HG03175 (cell line): ENCODE measurements at regions not wholly inside any gene's neighbourhood (a gene's known extent, or its start where the extent isn't known, plus 50 kb on each side); places are given as distances from the start of the nearest gene placed in this dataset.

ENCODE experiments used
- ATAC-seq: cut with Tn5 transposase; IDR thresholded peaks from one replicate; pipeline ENCODE4 v1.9.1; 2021; ENCODE audit warnings: mild to moderate bottlenecking, moderate library complexity; ENCODE audit not compliant: unreplicated experiment

DNA sequence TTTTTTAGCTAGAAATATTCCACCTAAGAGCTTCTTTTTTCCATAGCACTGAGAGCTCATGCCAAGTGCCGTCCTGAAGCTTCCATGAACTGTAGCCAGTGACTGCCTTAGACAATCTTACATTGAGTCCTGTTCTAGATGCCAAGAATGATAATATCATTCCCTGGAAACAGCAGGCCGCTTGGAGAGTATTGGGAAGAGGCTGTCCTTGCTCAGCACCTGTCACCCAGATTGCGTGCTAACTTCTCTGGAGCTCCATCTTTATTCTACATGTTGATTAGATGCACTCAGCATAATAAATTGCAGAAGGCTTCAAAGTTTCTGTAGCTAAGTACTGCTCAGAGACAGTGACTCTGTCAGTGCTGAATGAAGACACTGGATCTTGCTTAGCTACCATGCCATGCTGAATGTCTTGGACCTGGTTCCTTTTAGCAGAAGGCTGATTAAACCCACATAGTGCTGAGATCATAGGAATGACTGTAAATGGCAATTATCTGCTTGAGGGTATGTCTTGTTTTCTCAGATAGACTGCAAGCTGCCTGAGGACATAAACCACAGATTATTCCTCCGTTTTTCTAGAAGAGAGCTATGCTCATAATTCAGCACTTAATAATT, 83.1 kb upstream of the IRF2BP2 start:
- no peak for ATAC-seq

DNA sequence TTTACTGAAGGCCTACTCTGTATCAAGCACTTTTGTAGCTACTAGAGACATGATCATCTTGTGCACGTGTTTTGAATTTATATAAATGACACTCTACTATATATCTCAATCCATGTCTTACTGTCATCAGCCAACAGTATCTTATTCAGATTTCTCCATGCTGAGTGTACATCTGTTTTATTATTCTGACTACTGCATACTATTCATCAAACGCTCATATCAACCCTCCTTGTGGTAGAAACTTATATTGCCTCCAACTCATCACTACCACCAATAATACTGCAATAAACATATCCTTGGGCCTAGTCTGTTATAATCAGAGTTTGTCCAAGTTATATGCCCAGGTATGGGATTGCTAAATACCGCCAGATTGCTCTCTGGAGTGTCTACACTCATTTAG, 81.6 kb upstream of the IRF2BP2 start:
- ATAC-seq = no peak

DNA sequence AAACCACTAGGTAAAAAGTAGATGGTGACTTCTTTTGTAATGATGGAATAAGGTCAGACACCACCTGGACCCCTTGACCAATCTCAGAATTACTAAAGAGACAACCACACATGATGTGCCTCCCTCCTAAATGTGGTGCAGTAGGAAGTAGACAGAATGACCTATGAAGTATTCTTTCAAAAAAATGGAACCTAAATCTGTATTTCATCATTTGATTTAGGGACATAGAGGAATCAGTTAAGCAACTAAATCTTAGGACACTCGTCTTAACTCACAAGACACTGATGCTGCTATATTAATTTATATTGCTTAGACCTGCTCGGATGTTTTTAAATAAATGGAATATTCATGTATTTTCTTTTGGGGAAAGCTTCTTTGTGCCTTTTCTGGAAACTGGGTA, 80.9 kb upstream of the IRF2BP2 start:
- ATAC-seq = no peak

DNA sequence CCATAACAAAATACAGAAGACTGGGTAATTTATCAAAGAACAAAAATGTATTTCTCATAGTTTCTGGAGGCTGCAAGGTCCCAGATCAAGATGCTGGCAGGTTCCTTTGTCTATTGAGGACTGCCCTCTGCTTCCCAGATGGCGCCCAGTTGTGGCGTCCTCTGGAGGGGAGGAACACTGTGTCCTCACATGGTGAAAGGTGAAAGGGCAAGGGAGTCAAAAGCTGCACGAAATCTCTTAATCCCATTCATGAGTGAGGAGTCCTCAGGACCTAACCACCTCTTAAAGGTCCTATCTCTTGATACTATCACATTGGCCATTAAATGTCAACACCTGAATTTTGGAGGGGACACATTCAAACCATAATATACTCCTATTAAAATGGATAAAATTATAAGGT, 79.3 kb upstream of the IRF2BP2 start:
- no peak for ATAC-seq

DNA sequence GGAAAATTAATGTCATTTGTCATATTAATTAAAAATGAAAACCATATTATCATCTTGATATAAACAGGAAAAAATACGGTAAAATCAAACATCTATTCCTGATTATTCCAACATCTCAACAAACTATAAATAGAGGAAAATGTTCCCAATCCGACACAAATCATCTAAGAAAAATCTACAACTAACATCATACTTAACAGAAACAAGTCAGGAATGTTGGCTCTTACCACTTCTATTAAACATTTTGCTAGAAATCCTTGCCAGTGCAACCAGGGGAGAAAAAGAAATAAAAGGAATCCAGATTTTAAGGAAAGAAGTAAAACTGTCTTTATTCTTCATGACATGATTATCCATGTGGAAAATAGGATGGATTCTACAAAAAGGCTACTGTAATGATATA, 77.0 kb upstream of the IRF2BP2 start:
- no peak for ATAC-seq

DNA sequence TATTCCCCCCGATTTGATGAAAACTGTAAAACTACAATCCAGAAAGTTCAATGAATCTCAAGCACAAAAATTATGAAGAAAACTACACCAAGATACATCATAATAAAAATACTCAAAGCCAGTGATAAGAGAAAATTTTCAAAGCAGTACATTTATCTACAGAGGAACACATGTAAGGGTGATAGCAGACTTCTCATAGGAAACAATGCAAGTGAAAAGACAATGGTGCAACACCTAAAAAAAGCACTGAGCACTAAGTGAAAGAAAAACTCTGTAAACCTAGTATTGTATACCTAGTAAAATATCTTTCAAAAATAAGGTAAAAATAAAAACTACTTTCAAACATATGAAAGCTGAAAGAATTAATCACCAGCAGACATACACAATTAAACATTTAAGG, 76.1 kb upstream of the IRF2BP2 start:
- no peak for ATAC-seq

DNA sequence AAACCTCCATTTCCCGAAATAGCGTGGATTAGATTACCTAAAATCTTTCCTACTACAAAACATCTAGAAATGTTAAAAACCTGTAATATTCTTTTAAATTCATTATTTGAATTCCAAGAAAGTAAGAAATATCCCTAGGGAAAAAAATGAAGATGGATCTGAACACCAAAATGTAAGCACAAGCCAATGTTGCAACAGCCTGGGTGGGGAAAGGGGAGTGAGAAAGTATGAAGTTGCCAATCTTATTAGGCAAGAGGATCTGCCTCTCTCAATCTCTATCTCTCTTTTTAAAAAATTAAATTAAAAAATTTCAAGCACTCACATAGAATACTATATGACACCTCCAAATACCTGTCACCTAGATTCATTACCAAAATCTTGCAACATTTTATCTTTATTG, 74.9 kb upstream of the IRF2BP2 start:
- ATAC-seq = no peak

DNA sequence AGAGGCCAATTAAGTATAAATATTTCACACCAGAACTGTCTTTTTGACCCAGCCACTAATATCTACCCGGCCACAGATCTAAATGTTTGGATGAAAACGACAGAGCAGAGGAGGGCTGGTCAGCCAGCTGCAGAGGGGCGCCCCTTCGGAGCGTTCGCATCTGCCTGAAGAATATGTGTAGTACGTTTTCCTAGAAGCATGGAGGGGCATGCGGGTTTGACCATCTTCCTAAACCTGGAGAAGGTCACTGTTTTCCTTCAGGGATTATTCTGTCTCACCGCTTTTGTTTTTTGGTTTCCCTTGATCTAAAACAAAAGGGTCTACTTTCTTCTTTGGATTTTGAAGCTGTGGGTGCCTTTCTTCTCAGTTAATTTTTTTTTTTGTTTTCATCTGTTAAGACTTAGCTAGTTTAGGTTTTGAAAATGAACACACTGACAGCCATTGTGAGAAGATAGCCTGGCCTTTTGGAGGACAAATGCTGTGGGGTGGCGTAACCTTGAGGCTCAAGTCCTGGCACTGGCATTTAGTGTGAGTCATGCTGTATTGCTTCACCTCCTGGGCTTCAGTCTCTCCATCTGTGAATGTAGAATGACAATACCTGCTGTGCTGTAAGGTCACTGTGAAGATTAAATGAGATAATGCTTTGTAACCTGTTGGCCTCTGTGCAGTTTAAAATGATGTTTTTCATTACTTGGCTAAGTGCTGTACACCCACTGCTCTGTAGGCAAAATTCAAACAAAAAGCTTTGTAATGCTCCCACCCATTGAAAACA, 74.1 kb upstream of the IRF2BP2 start:
- no peak for ATAC-seq

DNA sequence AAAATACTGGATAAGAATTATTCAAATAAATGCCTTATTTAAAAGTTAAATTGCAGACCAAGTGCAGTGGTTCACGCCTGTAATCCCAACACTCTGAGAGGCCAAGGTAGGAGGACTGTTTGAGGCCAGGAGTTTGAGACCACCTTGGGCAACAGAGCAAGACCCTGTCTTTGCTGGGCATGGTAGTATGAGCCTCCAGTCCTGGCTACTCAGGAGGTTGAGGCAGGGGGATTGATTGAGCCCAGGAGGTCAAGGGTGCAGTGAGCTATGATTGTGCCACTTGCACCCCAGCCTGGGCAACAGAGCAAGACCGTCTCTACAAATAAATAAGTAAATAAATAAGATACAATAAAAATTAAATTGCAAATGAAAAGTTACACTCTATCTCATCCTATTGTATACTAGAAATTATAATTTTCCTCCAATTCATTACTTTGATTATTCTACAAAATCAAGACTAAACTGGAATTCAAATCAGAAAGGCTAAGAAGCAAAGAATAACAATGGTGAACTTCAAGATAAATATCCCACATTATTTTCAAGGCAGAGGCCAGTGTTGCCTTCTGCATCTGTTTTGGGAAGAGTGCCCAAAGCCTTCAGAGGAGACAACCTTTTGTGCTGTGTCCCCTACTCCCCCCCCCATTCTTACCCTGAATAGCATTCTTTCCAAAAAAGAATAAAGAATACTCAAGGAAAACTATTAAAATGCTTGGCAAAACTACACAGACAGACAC, 73.3 kb upstream of the IRF2BP2 start:
- ATAC-seq = no peak

DNA sequence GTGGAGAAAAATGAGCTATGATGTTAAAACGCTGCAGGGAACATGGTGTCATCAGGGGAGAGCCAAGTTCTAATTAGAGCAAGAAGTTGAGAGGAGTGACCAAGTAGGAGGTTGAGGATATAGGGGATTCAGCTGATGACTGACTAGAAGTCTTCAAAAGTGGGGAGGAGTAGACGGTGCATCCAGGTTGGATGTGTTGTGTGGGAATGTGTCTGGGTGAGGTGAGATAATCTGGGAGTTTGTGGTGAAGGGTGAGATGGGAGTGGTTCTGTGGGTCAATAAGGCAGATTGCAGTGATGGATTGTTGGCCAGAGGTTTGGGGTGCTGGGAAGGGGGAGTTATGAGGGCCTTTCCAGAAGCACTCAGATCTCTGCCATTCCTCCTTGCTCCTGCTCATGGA, 72.0 kb upstream of the IRF2BP2 start:
- ATAC-seq = no peak

DNA sequence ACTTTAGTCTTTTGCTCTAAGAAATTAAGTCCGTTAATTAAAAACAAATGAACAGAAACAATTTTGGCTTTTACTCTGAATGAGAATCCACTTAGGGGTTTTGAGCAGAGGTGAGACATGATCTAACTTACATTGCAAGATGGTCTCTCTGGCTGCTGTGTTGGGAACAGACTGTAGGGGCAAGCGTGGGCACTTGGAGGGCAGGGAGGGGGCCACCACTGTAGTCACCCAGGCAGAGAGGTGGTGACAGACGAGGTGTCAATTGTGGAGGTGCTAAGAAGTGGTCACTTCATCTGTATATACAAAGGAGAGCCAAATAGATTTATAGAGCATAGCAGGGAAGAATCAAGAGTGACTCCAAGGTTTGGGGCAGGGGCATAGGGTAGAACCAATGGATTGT, 71.1 kb upstream of the IRF2BP2 start:
- ATAC-seq = no peak

DNA sequence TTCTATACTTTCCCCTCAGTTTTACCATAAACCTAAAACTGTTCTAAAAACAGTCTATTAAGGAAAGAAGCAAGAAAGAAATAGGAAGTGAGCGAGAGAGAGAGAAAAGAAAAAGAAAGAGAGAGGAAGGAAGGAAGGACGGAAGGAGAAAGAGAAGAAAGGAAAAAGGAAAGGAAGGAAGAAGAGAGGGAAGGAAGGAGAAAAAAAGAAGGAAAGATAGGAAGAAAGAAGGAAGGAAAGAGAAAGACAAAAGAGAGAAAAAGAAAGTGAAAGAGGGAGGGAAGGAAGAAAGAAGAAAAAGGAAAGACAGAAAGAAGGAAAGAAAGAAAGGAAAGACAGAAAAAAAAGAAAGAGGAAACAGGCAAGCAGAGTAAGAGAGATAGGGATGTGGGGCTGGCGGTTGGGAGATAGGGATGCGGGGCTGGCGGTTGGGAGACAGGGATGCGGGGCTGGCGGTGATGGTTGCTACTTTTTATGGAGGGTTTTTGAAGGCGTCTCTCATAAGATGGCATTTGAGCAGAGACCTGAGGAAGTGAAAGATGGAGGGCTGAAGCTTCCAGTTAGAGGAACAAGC, 70.4 kb upstream of the IRF2BP2 start:
- no peak for ATAC-seq

DNA sequence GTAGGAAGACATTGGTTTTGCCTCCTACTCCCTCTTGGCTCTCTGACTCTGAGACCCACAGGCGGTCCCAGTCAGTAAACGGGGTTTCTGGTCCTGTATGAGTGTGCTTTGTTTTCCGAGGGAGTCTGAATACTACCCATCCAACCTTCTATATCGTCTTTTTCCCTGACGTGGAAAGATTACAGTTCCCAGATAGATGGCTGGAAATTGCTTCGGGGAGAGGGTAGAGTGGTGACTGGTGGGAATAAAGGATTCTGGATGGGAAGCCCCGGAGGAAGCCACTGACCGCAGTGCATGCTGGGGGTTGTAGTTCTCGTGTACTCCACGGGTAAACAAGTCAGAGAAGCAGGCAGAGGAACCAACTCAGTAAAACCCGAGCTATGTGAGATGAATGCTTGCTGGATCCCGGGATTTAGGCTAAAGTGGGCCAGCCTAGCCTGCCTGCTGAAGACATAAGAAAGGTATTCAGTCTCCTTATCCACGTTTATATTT, 66.2 kb upstream of the IRF2BP2 start:
- peak; percentile 71 for ATAC-seq

DNA sequence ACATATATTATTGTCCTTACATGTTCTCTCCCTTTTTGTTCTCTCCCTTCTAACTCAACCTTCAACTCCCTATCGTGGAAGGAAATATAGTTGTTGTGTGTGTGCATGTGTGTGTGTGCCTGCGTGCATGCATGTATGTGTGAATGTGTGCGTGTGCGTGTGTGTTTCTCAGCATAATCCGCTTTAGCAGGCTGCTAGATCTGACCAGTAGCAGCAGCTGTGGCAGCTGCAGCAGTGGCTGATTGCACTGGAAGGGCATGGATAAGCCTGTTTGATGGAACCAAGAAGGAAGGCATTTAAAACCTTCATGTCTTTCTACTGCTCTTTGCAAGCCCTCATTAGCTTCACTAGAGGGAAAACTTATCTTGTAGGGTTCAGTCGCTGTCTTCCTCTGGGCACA, 65.6 kb upstream of the IRF2BP2 start:
- ATAC-seq = no peak

DNA sequence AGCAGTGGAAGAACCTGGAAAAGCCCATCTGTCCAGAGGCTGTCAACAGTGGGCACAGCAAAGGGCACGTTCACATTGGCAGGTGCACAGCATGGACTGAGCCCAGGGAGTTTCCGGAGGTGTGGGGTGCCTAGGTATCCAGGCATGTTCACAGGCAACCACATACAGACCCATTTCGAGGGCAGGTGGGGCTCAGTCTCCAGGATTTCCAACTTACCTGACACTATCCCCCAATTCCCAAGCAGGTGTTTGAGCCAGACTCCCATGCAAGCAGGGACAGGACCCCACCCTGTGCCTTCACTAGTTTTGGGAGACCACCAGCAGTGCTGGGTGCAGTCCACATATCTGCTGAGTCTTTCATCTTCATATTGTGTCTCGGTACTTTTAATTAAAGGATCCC, 65.0 kb upstream of the IRF2BP2 start:
- no peak for ATAC-seq

DNA sequence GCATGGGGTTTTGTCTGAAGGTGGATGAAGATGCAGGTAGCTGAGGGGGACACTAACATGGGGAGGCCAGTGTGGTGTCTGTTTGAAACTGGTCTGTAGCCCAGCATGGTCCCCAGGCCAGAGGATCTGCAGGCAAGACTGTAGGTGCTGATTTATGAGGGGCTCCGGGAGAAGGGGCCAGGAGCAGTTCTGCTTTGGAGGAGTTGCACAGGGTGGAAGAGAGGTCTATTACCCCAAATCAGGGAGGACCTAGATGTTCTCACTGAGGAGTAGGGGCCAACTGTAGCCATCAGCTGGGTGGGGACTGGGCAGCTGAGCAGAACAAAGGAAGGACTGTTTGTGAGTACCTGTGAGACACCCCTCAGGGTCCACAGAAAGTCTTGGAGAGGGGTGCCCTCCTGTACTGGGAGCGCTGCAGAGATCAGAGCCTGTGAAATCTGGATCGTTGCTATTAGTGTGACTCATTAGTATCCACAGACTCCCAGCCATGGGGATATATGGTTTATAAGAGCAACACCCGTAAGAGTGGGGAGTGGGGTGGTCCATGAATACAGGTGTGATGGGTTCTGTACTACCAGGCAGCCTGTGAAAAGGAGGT, 64.3 kb upstream of the IRF2BP2 start:
- ATAC-seq = no peak

DNA sequence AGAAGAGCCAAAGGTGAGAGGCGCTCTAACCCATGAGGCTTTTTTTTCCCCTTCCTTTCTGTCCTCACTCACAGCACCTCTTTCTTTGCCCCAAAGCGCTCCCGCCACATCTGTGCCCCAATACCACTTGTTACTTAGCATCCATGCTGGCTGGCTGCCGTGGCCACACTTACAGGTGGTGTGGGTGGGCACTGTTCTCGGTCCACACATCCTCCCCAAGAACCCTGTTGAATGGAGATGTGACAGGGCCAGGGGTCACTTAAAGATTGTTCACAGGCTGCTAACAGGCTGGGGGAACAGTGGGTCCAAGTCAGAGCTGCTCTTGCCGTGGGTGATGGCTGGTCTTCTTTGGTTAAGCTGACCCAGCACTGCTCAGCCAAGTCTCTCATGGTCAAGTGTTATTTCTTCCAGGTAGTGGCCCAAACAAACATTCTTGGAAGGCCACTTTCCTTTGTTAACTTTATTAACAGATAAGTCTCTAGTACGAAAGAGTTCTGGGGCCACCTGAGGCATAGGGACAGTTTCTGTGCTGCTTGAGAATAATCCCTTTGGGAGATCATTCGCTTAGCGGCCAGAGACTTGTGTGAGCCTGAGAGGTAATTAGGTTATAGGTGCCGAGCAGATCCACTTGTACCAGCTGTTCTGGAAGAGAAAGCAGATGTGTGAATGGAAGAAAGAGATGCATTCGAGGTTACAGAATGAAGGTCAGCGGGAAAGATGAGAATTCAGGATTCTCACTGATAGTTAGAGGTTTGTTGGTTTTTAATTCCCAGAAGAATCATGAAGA, 62.6 kb upstream of the IRF2BP2 start:
- ATAC-seq = no peak

DNA sequence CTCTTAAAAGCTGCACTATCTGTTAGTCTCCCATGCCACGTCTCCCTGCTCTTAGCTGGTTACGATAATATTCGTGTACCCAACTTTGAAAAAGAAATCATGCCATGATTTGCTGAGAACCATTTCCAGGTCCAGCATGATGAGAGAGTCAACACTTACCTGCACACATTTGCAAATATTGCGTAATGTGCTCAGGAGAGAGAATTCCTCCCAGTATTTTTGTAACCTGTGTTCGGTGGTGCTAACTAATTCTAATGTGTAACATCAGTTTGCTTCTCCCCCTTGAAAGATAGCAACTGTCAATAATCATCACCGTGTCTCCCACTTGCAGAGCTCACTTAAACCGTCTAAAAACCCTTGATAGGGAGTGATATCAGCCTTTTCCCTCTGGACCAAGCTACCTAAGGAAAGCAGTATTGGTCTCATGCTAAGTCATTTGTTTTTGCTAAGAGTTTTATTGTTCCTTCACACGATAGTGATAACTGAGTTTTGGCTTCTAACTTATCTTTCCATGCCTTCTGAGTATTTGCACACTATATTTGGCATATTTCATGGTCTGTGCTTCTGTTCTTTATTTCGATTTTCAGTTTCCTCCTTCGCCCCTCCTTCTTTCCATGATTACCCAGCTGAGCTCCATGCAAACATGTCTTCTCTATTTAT, 61.1 kb upstream of the IRF2BP2 start:
- no peak for ATAC-seq

DNA sequence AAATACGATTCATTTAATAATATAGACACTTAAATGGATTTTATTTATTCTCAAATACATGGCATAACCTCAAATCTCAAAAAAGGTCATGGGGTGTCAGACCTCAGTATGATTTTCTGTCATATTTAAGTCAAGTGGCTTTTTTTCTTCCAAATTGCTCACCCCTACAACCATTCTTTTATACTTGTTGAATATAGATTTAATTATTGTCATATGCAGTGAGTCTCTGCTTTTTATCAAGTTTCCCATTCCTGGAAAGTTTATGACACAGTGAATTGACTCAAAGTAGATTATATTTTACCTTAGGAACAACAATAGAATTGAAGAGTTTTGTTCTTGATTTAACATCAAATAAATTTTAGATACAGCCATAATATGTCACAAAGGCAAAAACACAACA, 59.5 kb upstream of the IRF2BP2 start:
- ATAC-seq = no peak

DNA sequence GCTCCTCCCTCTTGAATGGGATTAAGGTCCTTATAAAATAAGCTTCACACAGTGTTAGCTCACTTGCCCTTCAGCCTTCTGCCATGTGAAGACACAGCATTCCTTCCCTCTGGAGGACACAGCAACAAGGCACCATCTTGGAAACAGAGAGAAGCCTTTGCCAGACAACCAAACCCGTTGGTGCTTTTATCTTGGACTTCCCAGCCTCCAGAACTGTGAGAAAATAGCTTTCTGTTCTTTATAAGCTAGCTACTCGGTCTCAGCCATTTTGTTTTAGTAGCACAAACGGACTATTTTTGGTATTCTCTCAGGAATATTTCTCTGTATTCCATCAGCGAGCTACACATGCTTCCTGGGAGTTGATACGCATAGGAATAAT, 58.6 kb upstream of the IRF2BP2 start:
- no peak for ATAC-seq
